Endothelial cell of umbilical vein (primary cell): ENCODE measurements at regions not wholly inside any gene's neighbourhood (a gene's known extent, or its start where the extent isn't known, plus 50 kb on each side); places are given as distances from the start of the nearest gene placed in this dataset.

Experiments used
- CTCF ChIP-seq, 2 donors: IDR thresholded peaks; 1 replicate in 1 of 2; 2 replicates in 1 of 2; pipeline ENCODE4 v1.5.1; 2011; ENCODE audit warnings: low read length in 2 of 2, mild to moderate bottlenecking in 2 of 2, moderate library complexity in 2 of 2, control low read depth in 1 of 2, inconsistent platforms in 1 of 2, low read depth in 1 of 2; ENCODE audit not compliant: insufficient read depth in 1 of 2; ENCODE audit errors: extremely low read depth in 1 of 2
- EZH2 ChIP-seq: IDR thresholded peaks from 2 replicates; pipeline ENCODE4 v1.6.1; 2012; ENCODE audit warnings: borderline replicate concordance, low read depth, mild to moderate bottlenecking, moderate library complexity, low read length, inconsistent platforms; ENCODE audit not compliant: severe bottlenecking
- JUN ChIP-seq: IDR thresholded peaks from 2 replicates; pipeline ENCODE4 v1.6.1; 2011; ENCODE audit warnings: borderline replicate concordance, low read depth; ENCODE audit not compliant: insufficient read length, insufficient read depth
- MYC ChIP-seq: IDR thresholded peaks from one replicate; pipeline ENCODE4 v1.6.1; 2011; ENCODE audit warnings: mild to moderate bottlenecking, low read depth, low read length
- POLR2A ChIP-seq: IDR thresholded peaks from 2 replicates; pipeline ENCODE4 v1.6.1; 2012; ENCODE audit warnings: low read depth, mild to moderate bottlenecking, control low read depth, low read length

GRCh38 chr13:57925751-57926150 lies 294.2 kb downstream of the PCDH17 start:
- TF ChIP-seq CTCF (IDR thresholded peaks at IDR 0.05; ENCODE audit: extremely low read depth in 1 of 2, insufficient read depth in 1 of 2, low read depth in 1 of 2, low read length in 2 of 2) (no peak), MYC (no peak), POLR2A (no peak), EZH2 (no peak), JUN (no peak)
